Neural progenitor cell (in vitro differentiated cells): ENCODE measurements at regions not wholly inside any gene's neighbourhood (a gene's known extent, or its start where the extent isn't known, plus 50 kb on each side); places are given as distances from the start of the nearest gene placed in this dataset.

Experiments
- DNase-seq: peaks from one replicate; pipeline ENCODE4 v3.0.0-alpha.2; 2016; ENCODE audit warnings: low spot score
- H2AFZ ChIP-seq: fragments of 200-600 bp; sonication (generic); replicated peaks from 2 replicates; pipeline ENCODE4 v1.6.1; 2016; ENCODE audit warnings: antibody characterized with exemption
- H3F3A ChIP-seq: fragments of 200-600 bp; sonication (generic); 2 replicates; pipeline ENCODE4 v1.6.1; 2016; ENCODE audit warnings: antibody characterized with exemption, low read depth
- H3K27ac ChIP-seq: fragments of 200-600 bp; sonication (generic); 2 replicates; pipeline ENCODE4 v1.5.1; 2016; ENCODE audit warnings: mild to moderate bottlenecking
- H3K27me3 ChIP-seq: fragments of 200-600 bp; sonication (generic); 2 replicates; pipeline ENCODE4 v1.6.1; 2016; ENCODE audit warnings: mild to moderate bottlenecking, moderate library complexity
- H3K36me3 ChIP-seq: fragments of 200-600 bp; sonication (generic); 2 replicates; pipeline ENCODE4 v1.5.1; 2016
- H3K4me1 ChIP-seq: fragments of 200-600 bp; sonication (generic); 2 replicates; pipeline ENCODE4 v1.6.1; 2016; ENCODE audit warnings: mixed run types
- H3K4me2 ChIP-seq: fragments of 200-600 bp; sonication (generic); 2 replicates; pipeline ENCODE4 v1.6.1; 2016
- H3K4me3 ChIP-seq: fragments of 200-600 bp; sonication (generic); 2 replicates; pipeline ENCODE4 v1.5.1; 2016
- H3K79me2 ChIP-seq: fragments of 200-600 bp; sonication (generic); 2 replicates; pipeline ENCODE4 v1.6.1; 2016; ENCODE audit warnings: low read depth
- H3K9ac ChIP-seq: fragments of 200-600 bp; sonication (generic); 2 replicates; pipeline ENCODE4 v1.6.1; 2016
- H3K9me3 ChIP-seq: fragments of 200-600 bp; sonication (generic); 2 replicates; pipeline ENCODE4 v1.5.1; 2016; ENCODE audit warnings: low read depth
- H4K20me1 ChIP-seq: fragments of 200-600 bp; sonication (generic); 2 replicates; pipeline ENCODE4 v1.6.1; 2016; ENCODE audit warnings: low read depth
- H3K27ac Mint-ChIP-seq: 3 replicates; pipeline ENCODE4 v1.8.0; 2021; ENCODE audit warnings: mixed read lengths
- H3K27me3 Mint-ChIP-seq: 2 replicates; pipeline ENCODE4 v1.8.0; 2022; ENCODE audit warnings: low read depth, mild to moderate bottlenecking, inconsistent platforms, moderate library complexity, mixed read lengths; ENCODE audit not compliant: insufficient read depth
- H3K36me3 Mint-ChIP-seq: 3 replicates; pipeline ENCODE4 v1.8.0; 2021; ENCODE audit warnings: mixed read lengths
- H3K4me1 Mint-ChIP-seq: 3 replicates; pipeline ENCODE4 v1.8.0; 2021; ENCODE audit warnings: mixed read lengths
- H3K4me3 Mint-ChIP-seq: 3 replicates; pipeline ENCODE4 v1.8.0; 2021; ENCODE audit warnings: mild to moderate bottlenecking, moderate library complexity, mixed read lengths
- H3K9me3 Mint-ChIP-seq: 3 replicates; pipeline ENCODE4 v1.8.0; 2020; ENCODE audit warnings: mixed read lengths
- EZH2 ChIP-seq: fragments of 200-600 bp; sonication (generic); IDR thresholded peaks from 2 replicates; pipeline ENCODE4 v1.6.1; 2017; ENCODE audit warnings: antibody characterized with exemption, mild to moderate bottlenecking, moderate library complexity
- EZH2phosphoT487 ChIP-seq: fragments of 200-600 bp; sonication (generic); IDR thresholded peaks from 2 replicates; pipeline ENCODE4 v1.6.1; 2017; ENCODE audit warnings: antibody characterized with exemption
- TF ChIP-seq, protein P1 (sequence below): fragments of 200-600 bp; sonication (generic); IDR thresholded peaks from 2 replicates; pipeline ENCODE4 v1.5.1; 2017; ENCODE audit warnings: antibody characterized with exemption, mild to moderate bottlenecking

DNA sequence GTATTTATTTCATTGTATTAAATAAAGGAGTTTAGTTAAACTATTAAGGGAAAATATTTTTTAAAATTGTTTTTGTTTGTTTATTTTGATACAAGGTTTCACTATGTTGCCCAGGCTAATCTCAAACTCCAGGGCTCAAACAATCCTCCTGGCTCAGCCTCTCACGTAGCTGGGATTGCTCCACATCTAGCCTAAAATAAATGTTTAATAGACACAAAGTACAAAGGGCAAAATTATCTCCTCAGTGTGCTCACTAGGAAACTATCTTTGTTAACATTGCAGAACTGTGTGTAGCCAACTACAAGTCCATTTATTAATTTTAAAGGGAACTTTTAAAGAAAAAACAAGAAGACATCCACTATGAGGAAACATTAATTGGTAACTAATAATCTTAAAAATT, 207.2 kb upstream of the PCDH17 start:
- Histone ChIP-seq H4K20me1 (no peaks in the 10 kb centered on the region), H3F3A (no peaks in the 10 kb centered on the region), H3K79me2 (no peaks in the 10 kb centered on the region), H3K4me2 (no peak overlapping the region), H3K4me1 (no peaks in the 10 kb centered on the region), H3K27ac (no peak overlapping the region), H2AFZ (no peak overlapping the region), H3K27me3 (no peaks in the 10 kb centered on the region), H3K9ac (no peak overlapping the region), H3K4me3 (no peak overlapping the region), H3K9me3 (no peaks in the 10 kb centered on the region), H3K36me3 (no peaks in the 10 kb centered on the region)
- DNase-seq, result no peak
- H3K36me3 Mint-ChIP-seq, result no peaks in the 10 kb centered on the region
- H3K9me3 Mint-ChIP-seq, result peaks cover 6% of the 10 kb centered on the region
- H3K27me3 Mint-ChIP-seq, result peaks cover 2% of the 10 kb centered on the region
- H3K27ac Mint-ChIP-seq, result no peak overlapping the region
- H3K4me1 Mint-ChIP-seq, result no peaks in the 10 kb centered on the region
- TF ChIP-seq EZH2 (no peak), EZH2phosphoT487 (no peak)
- TF ChIP-seq, protein P1, sequence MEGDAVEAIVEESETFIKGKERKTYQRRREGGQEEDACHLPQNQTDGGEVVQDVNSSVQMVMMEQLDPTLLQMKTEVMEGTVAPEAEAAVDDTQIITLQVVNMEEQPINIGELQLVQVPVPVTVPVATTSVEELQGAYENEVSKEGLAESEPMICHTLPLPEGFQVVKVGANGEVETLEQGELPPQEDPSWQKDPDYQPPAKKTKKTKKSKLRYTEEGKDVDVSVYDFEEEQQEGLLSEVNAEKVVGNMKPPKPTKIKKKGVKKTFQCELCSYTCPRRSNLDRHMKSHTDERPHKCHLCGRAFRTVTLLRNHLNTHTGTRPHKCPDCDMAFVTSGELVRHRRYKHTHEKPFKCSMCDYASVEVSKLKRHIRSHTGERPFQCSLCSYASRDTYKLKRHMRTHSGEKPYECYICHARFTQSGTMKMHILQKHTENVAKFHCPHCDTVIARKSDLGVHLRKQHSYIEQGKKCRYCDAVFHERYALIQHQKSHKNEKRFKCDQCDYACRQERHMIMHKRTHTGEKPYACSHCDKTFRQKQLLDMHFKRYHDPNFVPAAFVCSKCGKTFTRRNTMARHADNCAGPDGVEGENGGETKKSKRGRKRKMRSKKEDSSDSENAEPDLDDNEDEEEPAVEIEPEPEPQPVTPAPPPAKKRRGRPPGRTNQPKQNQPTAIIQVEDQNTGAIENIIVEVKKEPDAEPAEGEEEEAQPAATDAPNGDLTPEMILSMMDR, result no peak
- no peak overlapping the region for H3K4me3 Mint-ChIP-seq

DNA sequence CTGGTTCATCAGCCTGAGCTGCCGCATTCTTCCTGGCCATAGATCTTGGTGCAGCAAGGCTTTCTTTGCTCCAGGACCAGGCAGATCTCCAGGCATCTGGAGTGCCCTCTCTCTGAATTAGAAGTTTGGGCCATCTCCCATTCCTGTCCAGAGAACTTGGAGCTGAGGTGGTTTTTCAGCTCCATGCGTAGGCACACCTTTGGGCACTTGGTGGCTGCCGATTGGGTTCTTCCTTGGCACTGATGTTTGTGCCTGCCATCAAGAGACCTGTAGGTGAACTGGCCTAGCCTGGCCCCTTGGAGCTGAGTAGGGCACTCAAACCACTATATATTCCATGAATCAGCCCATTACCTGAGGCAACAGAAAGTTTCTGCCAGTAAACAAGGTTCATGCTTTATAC, 206.0 kb upstream of the PCDH17 start:
- TF ChIP-seq, protein P1, result no peak
- TF ChIP-seq EZH2 (no peak), EZH2phosphoT487 (no peak)
- Histone ChIP-seq H3K36me3 (no peaks in the 10 kb centered on the region), H3K4me2 (no peak overlapping the region), H3K4me3 (no peak overlapping the region), H3F3A (no peaks in the 10 kb centered on the region), H3K9me3 (peaks cover 3% of the 10 kb centered on the region), H3K4me1 (no peaks in the 10 kb centered on the region), H4K20me1 (no peaks in the 10 kb centered on the region), H3K27ac (no peak overlapping the region), H3K9ac (no peak overlapping the region), H3K27me3 (no peaks in the 10 kb centered on the region), H2AFZ (no peak overlapping the region), H3K79me2 (no peaks in the 10 kb centered on the region)
- Mint-ChIP-seq H3K36me3 (no peaks in the 10 kb centered on the region), H3K27ac (no peak overlapping the region), H3K27me3 (peaks cover 2% of the 10 kb centered on the region), H3K9me3 (peaks cover 8% of the 10 kb centered on the region), H3K4me3 (no peak overlapping the region), H3K4me1 (no peaks in the 10 kb centered on the region)
- no peak for DNase-seq

DNA sequence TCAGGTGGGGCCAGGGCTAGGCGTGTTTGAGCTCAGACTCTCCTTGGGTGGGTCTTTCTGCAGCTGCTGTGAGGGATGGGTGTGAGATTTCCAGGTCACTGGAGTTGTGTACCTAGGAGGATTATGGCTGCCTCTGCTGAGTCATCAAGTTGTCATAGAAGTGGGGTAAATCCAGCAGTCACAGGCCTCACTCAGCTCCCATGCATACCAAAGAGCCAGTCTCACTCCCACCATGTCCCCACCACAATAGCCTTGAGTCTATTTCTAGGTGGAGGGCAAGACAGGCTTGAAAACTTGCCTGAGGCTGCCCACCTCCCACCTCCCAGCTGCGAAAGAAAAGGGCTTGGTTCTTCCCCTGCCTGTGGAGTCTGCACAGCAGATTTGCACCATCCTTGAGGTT, 194.0 kb upstream of the PCDH17 start:
- Mint-ChIP-seq H3K27me3 (no peaks in the 10 kb centered on the region), H3K9me3 (no peaks in the 10 kb centered on the region), H3K27ac (no peak overlapping the region), H3K4me1 (peaks cover 12% of the 10 kb centered on the region), H3K4me3 (no peak overlapping the region), H3K36me3 (no peaks in the 10 kb centered on the region)
- peaks cover 3% of the 10 kb centered on the region for H3K36me3 ChIP-seq
- no peak overlapping the region for H2AFZ ChIP-seq
- H3K79me2 ChIP-seq, result no peaks in the 10 kb centered on the region
- no peaks in the 10 kb centered on the region for H4K20me1 ChIP-seq
- H3F3A ChIP-seq, result no peaks in the 10 kb centered on the region
- H3K4me1 ChIP-seq, result no peaks in the 10 kb centered on the region
- no peaks in the 10 kb centered on the region for H3K9me3 ChIP-seq
- no peak overlapping the region for H3K27ac ChIP-seq
- TF ChIP-seq, protein P1, result no peak
- TF ChIP-seq EZH2phosphoT487 (no peak), EZH2 (no peak)
- H3K4me2 ChIP-seq, result no peak overlapping the region
- no peaks in the 10 kb centered on the region for H3K27me3 ChIP-seq
- H3K4me3 ChIP-seq, result no peak overlapping the region
- no peak overlapping the region for H3K9ac ChIP-seq
- DNase-seq, result no peak

DNA sequence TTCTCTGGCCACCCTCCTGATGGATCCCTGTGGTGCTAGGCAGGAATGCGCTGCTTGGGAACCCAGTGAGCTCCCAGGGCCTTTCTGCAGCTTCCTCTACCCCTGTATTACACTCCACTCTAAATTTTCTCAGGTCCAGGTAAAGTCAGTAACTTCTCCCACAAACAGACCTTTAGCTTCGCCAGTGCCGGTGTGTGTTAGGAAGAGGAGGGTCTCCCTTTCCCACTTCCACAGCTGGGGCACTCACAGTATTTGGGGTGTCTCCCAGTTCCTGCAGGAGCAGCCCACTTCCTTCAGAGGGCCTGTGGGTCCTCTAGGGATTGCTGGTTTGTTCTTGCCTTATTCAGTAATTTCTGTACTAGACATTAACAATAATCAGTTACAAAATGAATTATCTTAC, 193.5 kb upstream of the PCDH17 start:
- Histone ChIP-seq H4K20me1 (no peaks in the 10 kb centered on the region), H3K9ac (no peak overlapping the region), H3K9me3 (no peaks in the 10 kb centered on the region), H3K36me3 (peaks cover 3% of the 10 kb centered on the region), H3K79me2 (no peaks in the 10 kb centered on the region), H3K27me3 (no peaks in the 10 kb centered on the region), H3F3A (no peaks in the 10 kb centered on the region), H3K4me2 (no peak overlapping the region), H2AFZ (no peak overlapping the region), H3K27ac (no peak overlapping the region), H3K4me3 (no peak overlapping the region), H3K4me1 (no peaks in the 10 kb centered on the region)
- Mint-ChIP-seq H3K27ac (no peak overlapping the region), H3K9me3 (no peaks in the 10 kb centered on the region), H3K4me1 (peaks cover 12% of the 10 kb centered on the region), H3K4me3 (no peak overlapping the region), H3K36me3 (no peaks in the 10 kb centered on the region), H3K27me3 (no peaks in the 10 kb centered on the region)
- DNase-seq, result no peak
- TF ChIP-seq, protein P1, result no peak
- TF ChIP-seq EZH2 (no peak), EZH2phosphoT487 (no peak)
